GM19467 (cell line): ENCODE measurements at regions not wholly inside any gene's neighbourhood (a gene's known extent, or its start where the extent isn't known, plus 50 kb on each side); places are given as distances from the start of the nearest gene placed in this dataset.
"Not testable (repeated sequence)": the region's sequence is repeated elsewhere in the genome, so short reads cannot be mapped to it uniquely, and the experiment has no call there.

Experiments used
- ATAC-seq: cut with Tn5 transposase; IDR thresholded peaks from one replicate; pipeline ENCODE4 v1.9.1; 2021; ENCODE audit warnings: mild to moderate bottlenecking, moderate library complexity; ENCODE audit not compliant: unreplicated experiment

GRCh38 chr1:73516451-73516850 is 681.5 kb downstream of the LRRIQ3 start:
- no peak for ATAC-seq

DNA sequence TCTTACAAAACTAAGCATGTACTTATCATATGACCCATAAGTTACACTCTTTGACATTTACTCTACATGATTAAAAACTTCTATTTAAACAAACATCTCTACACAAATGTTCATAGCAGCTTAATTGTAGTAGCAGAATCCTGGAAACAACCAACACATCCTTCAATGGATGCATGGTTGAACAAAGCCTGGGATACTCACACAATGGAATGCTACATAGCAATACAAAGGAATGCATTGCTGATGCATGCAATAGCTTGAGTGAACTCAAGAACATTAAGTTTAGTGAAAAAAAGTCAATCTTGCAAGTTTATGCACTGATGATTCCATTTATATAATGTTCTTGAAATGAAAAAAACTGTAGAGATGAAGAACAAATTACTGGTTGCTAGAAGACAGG is 686.9 kb downstream of the LRRIQ3 start:
- ATAC-seq, result no peak

GRCh38 chr1:73500154-73500553 is 697.8 kb downstream of the LRRIQ3 start:
- no peak for ATAC-seq

GRCh38 chr1:73499671-73500070 is 698.3 kb downstream of the LRRIQ3 start:
- ATAC-seq, result no peak

DNA sequence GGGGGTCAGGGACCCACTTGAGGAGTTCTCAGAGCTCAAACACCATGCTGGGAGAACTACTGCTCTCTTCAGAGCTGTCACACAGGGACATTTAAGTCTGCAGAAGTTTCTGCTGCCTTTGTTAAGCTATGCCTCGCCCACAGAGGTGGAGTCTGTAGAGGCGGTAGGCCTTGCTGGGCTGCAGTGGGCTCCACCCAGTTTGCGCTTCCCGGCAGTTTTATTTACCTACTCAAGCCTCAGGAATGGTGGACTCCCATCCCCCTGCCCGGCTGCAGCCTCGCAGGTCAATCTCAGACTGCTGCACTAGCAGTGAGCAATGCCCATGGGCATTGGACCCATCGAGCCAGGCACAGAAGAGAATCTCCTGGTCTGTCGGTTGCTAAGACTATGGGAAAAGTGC is 706.4 kb downstream of the LRRIQ3 start:
- no peak for ATAC-seq

DNA sequence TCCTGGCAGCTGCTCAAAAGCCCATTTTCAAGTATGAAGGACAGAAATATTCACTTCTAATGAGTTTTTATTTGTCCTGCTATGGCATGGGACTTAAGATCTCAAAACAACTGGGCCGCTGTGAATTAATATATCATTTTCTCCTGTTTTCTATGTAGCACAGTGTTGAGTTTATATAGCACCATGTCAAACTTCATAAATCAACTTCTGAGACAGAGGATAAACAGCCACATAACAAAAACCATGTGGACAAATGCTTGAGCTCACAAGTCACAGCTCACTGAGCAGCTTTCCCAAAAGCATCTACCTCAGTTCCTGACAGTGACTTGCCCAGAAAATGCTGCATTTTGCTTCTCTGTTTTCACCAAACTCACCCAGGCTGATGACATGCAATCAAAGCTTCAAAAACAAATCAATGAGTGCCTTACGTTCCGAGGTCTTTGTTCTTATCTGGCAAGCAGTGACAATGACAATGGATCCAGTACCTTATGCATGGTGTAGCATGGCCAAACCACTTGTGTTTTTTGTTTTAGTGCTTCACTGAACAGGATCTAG is 722.6 kb downstream of the LRRIQ3 start:
- ATAC-seq, result no peak

- ATAC-seq, result no peak
Observed at GRCh38 chr1:73472810-73473209, 725.2 kb downstream of the LRRIQ3 start.

GRCh38 chr1:73467731-73468130 is 730.2 kb downstream of the LRRIQ3 start:
- no peak for ATAC-seq

- ATAC-seq, result no peak
Observed at GRCh38 chr1:73463873-73464272, 734.1 kb downstream of the LRRIQ3 start.

- ATAC-seq, result no peak
Observed at GRCh38 chr1:73452522-73452921, 745.5 kb downstream of the LRRIQ3 start.

- ATAC-seq, result not testable (repeated sequence)
Observed at GRCh38 chr1:73450668-73451067, 747.3 kb downstream of the LRRIQ3 start.

DNA sequence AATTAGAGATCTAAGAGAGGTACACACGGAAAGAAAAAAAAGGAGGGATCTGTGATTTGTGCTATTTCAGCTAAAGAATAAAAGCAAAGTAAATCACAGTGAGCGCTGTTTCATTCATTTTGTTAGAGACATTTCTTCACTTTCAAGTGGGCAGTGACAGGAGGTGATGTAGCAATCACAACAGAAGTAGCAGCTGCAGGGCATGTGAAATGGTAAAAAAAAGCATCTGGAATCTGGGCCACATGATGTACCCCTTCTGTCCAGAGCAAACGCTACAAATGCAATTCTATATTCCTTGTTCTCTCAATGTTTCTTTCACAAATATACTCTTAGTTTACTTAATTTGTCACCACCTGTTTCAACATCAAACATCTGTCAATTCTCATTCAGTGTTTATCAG is 786.5 kb downstream of the LRRIQ3 start:
- ATAC-seq, result no peak

- ATAC-seq, result no peak
Observed at GRCh38 chr1:73401666-73402065, 796.3 kb downstream of the LRRIQ3 start.

DNA sequence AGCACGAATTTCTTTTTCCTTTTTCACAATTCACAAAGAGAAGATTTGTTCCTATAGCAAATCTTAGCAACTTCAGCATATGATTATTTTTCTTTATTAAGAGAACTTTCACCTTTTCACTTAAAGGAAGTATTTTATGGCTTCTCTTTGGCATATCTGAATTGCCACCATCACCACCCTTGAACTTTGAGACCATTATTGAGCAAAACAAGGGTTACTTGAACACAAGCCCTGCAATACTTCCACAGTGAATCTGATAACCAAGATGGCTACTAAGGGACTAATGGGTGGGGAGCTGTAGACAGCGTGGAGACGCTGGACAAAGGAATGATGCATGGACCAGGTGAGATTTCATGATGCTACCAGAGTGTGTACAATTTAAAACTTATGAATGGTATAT is 815.0 kb downstream of the LRRIQ3 start:
- no peak for ATAC-seq

DNA sequence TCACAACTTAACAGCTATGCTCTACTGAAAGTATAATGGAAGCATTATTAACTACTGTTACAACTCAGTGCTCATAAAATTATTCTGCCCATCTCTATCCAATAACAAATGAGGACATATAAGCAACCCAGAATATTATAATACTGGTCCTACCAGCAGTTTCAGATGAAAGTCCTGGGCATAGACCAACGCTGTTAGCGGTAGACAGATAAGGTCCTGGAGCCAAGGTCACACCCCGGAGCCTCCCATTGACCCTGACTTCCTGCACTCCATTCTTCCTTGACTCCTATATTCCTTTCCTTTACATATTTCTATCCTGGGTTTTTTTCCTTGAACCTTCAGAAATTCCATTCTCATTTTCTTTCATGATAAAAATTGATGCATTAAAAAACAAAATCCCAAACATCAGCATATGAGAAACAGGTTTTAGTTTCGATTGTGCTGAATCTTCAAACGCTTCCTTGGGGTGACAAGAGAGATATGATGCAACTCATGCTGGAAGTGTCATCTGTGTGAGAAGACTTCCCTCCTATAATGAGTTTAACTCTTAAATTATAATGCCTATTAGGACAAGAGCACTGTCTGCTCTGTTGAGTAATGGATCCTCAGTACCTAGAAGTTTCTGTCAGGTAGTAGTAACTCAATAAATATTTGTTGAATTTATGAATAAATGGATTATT is 831.1 kb downstream of the LRRIQ3 start:
- ATAC-seq, result no peak

DNA sequence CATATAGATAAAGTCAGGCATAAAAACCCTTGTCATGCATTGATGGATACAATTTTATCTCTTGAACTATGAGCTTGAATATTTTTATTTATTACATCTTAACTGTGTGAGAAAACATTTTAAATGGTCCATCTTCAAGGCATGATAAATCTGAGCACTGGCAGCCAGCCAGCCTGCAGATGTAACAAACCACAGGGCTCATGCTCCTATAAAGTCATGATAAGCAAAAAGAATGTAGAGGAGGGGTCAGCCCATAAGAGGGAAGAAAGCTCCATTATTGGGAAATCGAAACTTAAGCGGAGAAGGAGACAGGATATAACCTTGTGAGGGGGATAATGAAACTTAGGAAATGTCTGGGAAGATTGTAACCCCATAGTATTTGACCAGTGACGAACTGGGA is 839.0 kb downstream of the LRRIQ3 start:
- no peak for ATAC-seq

GRCh38 chr1:73356485-73356884 is 841.5 kb downstream of the LRRIQ3 start:
- ATAC-seq, result no peak

DNA sequence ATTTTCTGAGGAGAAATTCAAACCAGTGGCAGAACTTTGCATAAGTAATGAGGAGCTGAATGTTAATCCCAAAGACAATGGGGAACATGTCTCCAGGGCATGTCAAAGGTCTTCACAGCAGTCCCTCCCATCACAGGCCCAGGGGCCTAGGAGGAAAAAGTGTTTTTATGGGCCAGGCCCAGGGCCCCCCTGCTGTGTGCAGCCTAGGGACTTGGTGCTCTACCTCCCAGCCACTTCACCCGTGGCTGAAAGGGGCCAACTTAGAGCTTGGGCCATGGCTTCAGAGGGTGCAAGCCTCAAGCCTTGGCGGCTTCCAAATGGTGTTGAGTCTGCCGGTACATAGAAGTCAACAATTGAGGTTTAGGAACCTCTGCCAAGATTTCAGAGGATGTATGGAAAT is 854.0 kb downstream of the LRRIQ3 start:
- ATAC-seq, result no peak

GRCh38 chr1:73333847-73334503 is 864.0 kb downstream of the LRRIQ3 start:
- ATAC-seq, result no peak

DNA sequence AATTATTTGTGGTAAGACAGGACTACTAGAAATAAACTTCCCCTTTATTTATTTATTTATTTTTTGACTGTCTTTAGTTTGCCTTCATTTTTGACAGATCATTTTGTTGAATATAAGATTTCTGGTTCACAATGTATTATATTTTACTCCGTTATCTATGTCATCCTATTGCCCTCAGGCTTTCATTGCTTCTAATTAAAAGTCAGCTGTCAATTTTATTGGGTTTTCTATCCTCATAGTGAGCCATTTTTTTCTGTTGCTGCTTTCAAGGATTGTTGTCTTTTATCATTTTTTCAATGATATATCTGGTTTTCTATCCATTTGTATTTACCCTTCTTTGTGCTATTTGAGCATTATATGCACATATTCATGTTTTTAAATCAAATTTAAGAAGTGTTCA is 866.2 kb downstream of the LRRIQ3 start:
- no peak for ATAC-seq

GRCh38 chr1:73327998-73328397 is 870.0 kb downstream of the LRRIQ3 start:
- no peak for ATAC-seq

DNA sequence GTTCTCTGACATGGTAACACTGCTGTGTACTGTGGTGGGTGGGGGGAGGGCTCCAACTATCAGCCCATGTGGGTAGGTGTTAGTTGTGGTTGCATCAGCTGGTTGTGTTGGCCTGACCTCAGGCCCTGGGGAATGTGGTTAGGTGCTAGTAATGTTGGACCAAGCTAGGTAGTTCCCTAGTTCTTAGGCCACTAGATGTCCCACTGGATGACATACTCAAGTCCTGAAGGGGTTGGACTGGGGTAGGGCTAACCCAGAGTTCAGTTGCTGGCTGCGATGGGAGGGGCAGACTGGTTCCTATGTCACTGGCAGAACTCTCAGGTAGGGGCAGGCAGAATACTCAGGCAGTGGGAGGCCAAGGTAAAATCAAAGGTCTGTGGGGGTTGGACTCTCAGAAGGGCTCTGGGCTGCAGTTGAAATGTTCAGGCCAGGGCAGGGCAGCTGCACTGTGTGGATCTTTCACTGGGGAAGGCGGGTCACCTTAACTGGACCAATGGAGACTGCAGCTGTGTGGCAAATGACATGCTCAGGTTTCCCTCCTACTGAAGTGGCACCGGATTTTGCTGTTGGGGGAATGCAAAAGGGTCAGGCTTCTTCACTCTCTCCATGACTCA is 870.7 kb downstream of the LRRIQ3 start:
- ATAC-seq, result no peak
